Transverse colon (tissue), 4 donors: ENCODE measurements at regions not wholly inside any gene's neighbourhood (a gene's known extent, or its start where the extent isn't known, plus 50 kb on each side); places are given as distances from the start of the nearest gene placed in this dataset.

Experiments used
- DNase-seq: peaks from one replicate; pipeline ENCODE4 v3.0.0-alpha.2; 2019
- H3K27ac ChIP-seq, 4 donors: fragments of 200-600 bp; sonication (generic); 2 replicates each; pipeline ENCODE4 v1.5.1; 2016 to 2018; ENCODE audit warnings: inconsistent platforms in 4 of 4
- H3K27me3 ChIP-seq: fragments of 200-600 bp; sonication (generic); 2 replicates; pipeline ENCODE4 v1.5.1; 2017; ENCODE audit warnings: inconsistent platforms
- H3K36me3 ChIP-seq, 4 donors: fragments of 200-600 bp; sonication (generic); 2 replicates each; pipeline ENCODE4 v1.5.1; 2017 to 2019; ENCODE audit warnings: inconsistent platforms in 4 of 4
- H3K4me1 ChIP-seq, 4 donors: fragments of 200-600 bp; sonication (generic); 2 replicates each; pipeline ENCODE4 v1.5.1; 2017 to 2020; ENCODE audit warnings: inconsistent platforms in 4 of 4
- H3K4me3 ChIP-seq, 4 donors: fragments of 200-600 bp; sonication (generic); 1 replicate in 1 of 4; 2 replicates in 3 of 4; pipeline versions ENCODE4 v1.5.1 to v1.6.1; 2017 to 2019; ENCODE audit warnings: inconsistent platforms in 4 of 4
- H3K9me3 ChIP-seq, 2 donors: fragments of 200-600 bp; sonication (generic); 2 replicates each; pipeline ENCODE4 v1.5.1; 2017 to 2019; ENCODE audit warnings: inconsistent platforms in 2 of 2
- CTCF ChIP-seq, 5 experiments: fragments of 200-600 bp in 3 of 5; fragments of 450-650 bp in 2 of 5; sonication (generic) in 3 of 5; IDR thresholded peaks; 1 replicate in 2 of 5; 2 replicates in 3 of 5; pipeline ENCODE4 v1.5.1; 2016 to 2017; ENCODE audit warnings: antibody characterized with exemption in 5 of 5, inconsistent platforms in 3 of 5, mild to moderate bottlenecking in 2 of 5, moderate library complexity in 1 of 5
- EP300 ChIP-seq: sonication (generic); formaldehyde crosslinking; IDR thresholded peaks from one replicate; pipeline ENCODE4 v1.6.1; 2017; ENCODE audit warnings: antibody characterized with exemption, low read depth
- POLR2A ChIP-seq: fragments of 450-650 bp; IDR thresholded peaks from one replicate; pipeline ENCODE4 v1.6.1; 2016; ENCODE audit warnings: antibody characterized with exemption, mild to moderate bottlenecking, moderate library complexity
- POLR2AphosphoS5 ChIP-seq, 3 donors: sonication (generic); formaldehyde crosslinking; IDR thresholded peaks; one replicate each; pipeline ENCODE4 v1.6.1; 2016; ENCODE audit warnings: antibody characterized with exemption in 3 of 3
- WGBS, 2 donors: methylation state at CpG; one replicate each; pipeline ENCODE4 v1.1.5; 2018; ENCODE audit warnings: low coverage in 1 of 2; 5-methylcytosine and 5-hydroxymethylcytosine counted together
- in situ Hi-C, 4 donors: fragments of 200-750 bp; cut with MboI; loops; one replicate each; pipeline versions ENCODE4 v1.15.0 to v1.15.1; 2017; ENCODE audit warnings: low sequenced_read_pairs in 3 of 4, low pct_ligation_motif_present in 1 of 4, low pct_unique_long_range_greater_than_20kb in 1 of 4
- intact Hi-C: fragments of 100-400 bp; cut with DNase I; formaldehyde crosslinking; loops from one replicate; pipeline ENCODE4 v1.15.1; 2023; ENCODE audit warnings: low total_unique reads

- in situ Hi-C loops (no loop called here), intact Hi-C loops (no loop called here)
- no peak for DNase-seq
- 93 to 95% methylated on average over 2 of the region's 2 CpGs for WGBS, 2 donors
- TF ChIP-seq EP300 (no peak), CTCF (IDR thresholded peaks at IDR 0.05) (no peak), POLR2AphosphoS5 (IDR thresholded peaks at IDR 0.05) (no peak), POLR2A (no peak)
- no peak overlapping the region for H3K27ac ChIP-seq
- H3K4me3 ChIP-seq = no peak overlapping the region
- no peaks in the 10 kb centered on the region for H3K27me3 ChIP-seq
- H3K36me3 ChIP-seq = no peaks in the 10 kb centered on the region
- H3K9me3 ChIP-seq = no peaks in the 10 kb centered on the region
- peaks cover 0 to 6% (median 0%) of the 10 kb centered on the region in 4 donors for H3K4me1 ChIP-seq
Observed at GRCh38 chr7:131865911-131866310, 309.5 kb upstream of the PODXL start.

DNA sequence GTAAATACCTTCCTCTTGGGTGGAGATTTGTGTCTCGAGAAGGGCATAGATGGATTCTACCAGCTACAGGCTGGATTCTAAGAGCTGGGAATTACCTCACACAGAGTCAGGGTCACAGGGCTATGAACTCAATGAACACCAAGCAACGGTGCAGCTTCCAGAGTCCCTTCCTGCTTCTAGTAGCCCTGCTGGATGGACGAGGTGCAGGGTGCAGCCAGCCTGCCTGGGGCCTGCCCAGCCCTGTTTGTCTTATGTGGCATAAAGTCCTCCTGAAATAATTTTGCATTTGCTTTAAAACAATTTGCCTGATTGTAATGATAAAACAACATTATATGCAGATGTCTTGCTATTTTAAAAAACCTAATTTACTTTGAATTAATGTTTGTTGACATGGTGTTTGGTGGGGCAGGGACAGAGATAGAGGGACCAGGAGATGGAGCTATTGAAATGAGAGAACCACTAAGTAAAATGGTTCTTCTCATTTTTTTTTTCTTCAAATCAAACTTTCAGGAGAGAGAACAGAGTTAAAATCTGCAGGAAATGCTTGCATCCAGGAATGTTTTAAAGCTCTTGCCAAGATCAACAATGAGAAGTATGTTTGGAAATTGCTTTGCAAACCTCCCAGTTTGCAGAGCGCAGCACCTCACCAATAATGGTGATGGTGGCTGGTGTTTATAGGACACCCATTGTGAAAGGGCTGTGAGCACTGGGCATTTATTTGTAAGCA lies 305.4 kb upstream of the PODXL start:
- Histone ChIP-seq H3K9me3 (no peaks in the 10 kb centered on the region), H3K4me1 (peaks cover 0 to 17% (median 1%) of the 10 kb centered on the region in 4 donors), H3K36me3 (no peaks in the 10 kb centered on the region), H3K27ac (no peak overlapping the region), H3K27me3 (no peaks in the 10 kb centered on the region), H3K4me3 (no peak overlapping the region)
- intact Hi-C loops = no loop called here
- TF ChIP-seq CTCF (IDR thresholded peaks at IDR 0.05) (no peak), POLR2A (no peak), EP300 (no peak), POLR2AphosphoS5 (IDR thresholded peaks at IDR 0.05) (no peak)
- no peak for DNase-seq
- in situ Hi-C loops = no loop called here
- WGBS, 2 donors = 28 to 44% methylated on average over 3 to 4 of the region's 4 CpGs

GRCh38 chr7:131859147-131859821 lies 302.9 kb upstream of the PODXL start:
- peak; percentile 68 for DNase-seq
- Histone ChIP-seq H3K4me3 (no peak overlapping the region), H3K27ac (peak overlapping the region in 1 of 4 donors; percentile 35), H3K36me3 (no peaks in the 10 kb centered on the region), H3K27me3 (no peaks in the 10 kb centered on the region), H3K4me1 (peaks cover 0 to 17% (median 1%) of the 10 kb centered on the region in 4 donors), H3K9me3 (no peaks in the 10 kb centered on the region)
- TF ChIP-seq POLR2A (no peak), POLR2AphosphoS5 (IDR thresholded peaks at IDR 0.05) (no peak), EP300 (no peak), CTCF (IDR thresholded peaks at IDR 0.05) (peak; percentile 68 to 86 (median 78))
- WGBS, 2 donors = 13 to 15% methylated on average over 4 to 6 of the region's 6 CpGs
- in situ Hi-C loops (no loop called here), intact Hi-C loops (no loop called here)

DNA sequence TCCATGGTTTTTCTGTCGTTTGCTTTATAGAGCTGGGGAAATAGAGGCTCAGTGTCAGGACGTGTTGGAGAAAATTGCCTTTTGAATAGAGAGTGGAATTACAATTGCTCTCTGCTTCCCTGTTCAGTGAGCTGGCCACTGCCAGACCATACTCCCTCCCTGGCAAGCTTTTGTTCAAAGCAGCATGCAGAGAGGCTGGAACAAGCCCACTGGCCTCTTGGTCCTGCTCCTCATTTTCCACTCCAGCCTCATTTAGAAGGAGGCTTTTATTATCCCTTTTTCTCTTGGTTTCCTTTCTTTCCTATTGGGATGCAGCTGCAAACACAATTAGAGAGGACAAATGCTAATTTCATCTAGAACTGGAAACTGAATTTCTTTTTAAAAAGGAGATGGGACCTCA lies 302.2 kb upstream of the PODXL start:
- Histone ChIP-seq H3K27me3 (no peaks in the 10 kb centered on the region), H3K4me3 (no peak overlapping the region), H3K27ac (no peak overlapping the region), H3K36me3 (no peaks in the 10 kb centered on the region), H3K4me1 (peaks cover 0 to 17% (median 1%) of the 10 kb centered on the region in 4 donors), H3K9me3 (no peaks in the 10 kb centered on the region)
- TF ChIP-seq EP300 (no peak), CTCF (IDR thresholded peaks at IDR 0.05) (no peak), POLR2A (no peak), POLR2AphosphoS5 (IDR thresholded peaks at IDR 0.05) (no peak)
- in situ Hi-C loops (no loop called here), intact Hi-C loops (no loop called here)
- 52% methylated on average over 2 of the region's 2 CpGs; no CpG with 5 or more reads in 1 of the 2 donors for WGBS, 2 donors
- DNase-seq = no peak
